ENCODE measurements at regions not wholly inside any gene's neighbourhood (a gene's known extent, or its start where the extent isn't known, plus 50 kb on each side); places are given as distances from the start of the nearest gene placed in this dataset.

- TF ChIP-seq, protein P1, sequence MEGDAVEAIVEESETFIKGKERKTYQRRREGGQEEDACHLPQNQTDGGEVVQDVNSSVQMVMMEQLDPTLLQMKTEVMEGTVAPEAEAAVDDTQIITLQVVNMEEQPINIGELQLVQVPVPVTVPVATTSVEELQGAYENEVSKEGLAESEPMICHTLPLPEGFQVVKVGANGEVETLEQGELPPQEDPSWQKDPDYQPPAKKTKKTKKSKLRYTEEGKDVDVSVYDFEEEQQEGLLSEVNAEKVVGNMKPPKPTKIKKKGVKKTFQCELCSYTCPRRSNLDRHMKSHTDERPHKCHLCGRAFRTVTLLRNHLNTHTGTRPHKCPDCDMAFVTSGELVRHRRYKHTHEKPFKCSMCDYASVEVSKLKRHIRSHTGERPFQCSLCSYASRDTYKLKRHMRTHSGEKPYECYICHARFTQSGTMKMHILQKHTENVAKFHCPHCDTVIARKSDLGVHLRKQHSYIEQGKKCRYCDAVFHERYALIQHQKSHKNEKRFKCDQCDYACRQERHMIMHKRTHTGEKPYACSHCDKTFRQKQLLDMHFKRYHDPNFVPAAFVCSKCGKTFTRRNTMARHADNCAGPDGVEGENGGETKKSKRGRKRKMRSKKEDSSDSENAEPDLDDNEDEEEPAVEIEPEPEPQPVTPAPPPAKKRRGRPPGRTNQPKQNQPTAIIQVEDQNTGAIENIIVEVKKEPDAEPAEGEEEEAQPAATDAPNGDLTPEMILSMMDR (IDR thresholded peaks at IDR 0.05; ENCODE audit: extremely low read depth in 1 of 2, insufficient read depth in 1 of 2, low read depth in 1 of 2, low read length in 2 of 2): no peak
- TF ChIP-seq FOS (IDR thresholded peaks at IDR 0.05; ENCODE audit: borderline replicate concordance, insufficient read depth, low read length) (no peak), POLR2A (IDR thresholded peaks at IDR 0.05; ENCODE audit: low read depth, low read length) (no peak), GATA2 (IDR thresholded peaks at IDR 0.05; ENCODE audit: insufficient read depth, insufficient read length, low read depth, low read length) (no peak), POLR2AphosphoS5 (IDR thresholded peaks at IDR 0.05; ENCODE audit: insufficient read depth, low read depth, low read length) (no peak)
Observed at GRCh38 chr5:106720367-106720766, 950.4 kb downstream of the EFNA5 start.

Measured in endothelial cell of umbilical vein (primary cell).